HL-60 (cell line): ENCODE measurements at regions not wholly inside any gene's neighbourhood (a gene's known extent, or its start where the extent isn't known, plus 50 kb on each side); places are given as distances from the start of the nearest gene placed in this dataset.

Source experiments
- POLR2AphosphoS5 ChIP-seq: IDR thresholded peaks from 2 replicates; pipeline ENCODE4 v1.6.1; 2012; ENCODE audit warnings: low read depth
- TF ChIP-seq, protein P1 (sequence below): IDR thresholded peaks from one replicate; pipeline ENCODE4 v1.5.1; 2011; ENCODE audit warnings: low read length, control low read depth, inconsistent platforms; ENCODE audit not compliant: insufficient read depth
- TF ChIP-seq, protein P2 (sequence below): IDR thresholded peaks from 2 replicates; pipeline ENCODE4 v1.6.1; 2012; ENCODE audit warnings: low read depth; ENCODE audit not compliant: insufficient replicate concordance

- TF ChIP-seq, protein P1, sequence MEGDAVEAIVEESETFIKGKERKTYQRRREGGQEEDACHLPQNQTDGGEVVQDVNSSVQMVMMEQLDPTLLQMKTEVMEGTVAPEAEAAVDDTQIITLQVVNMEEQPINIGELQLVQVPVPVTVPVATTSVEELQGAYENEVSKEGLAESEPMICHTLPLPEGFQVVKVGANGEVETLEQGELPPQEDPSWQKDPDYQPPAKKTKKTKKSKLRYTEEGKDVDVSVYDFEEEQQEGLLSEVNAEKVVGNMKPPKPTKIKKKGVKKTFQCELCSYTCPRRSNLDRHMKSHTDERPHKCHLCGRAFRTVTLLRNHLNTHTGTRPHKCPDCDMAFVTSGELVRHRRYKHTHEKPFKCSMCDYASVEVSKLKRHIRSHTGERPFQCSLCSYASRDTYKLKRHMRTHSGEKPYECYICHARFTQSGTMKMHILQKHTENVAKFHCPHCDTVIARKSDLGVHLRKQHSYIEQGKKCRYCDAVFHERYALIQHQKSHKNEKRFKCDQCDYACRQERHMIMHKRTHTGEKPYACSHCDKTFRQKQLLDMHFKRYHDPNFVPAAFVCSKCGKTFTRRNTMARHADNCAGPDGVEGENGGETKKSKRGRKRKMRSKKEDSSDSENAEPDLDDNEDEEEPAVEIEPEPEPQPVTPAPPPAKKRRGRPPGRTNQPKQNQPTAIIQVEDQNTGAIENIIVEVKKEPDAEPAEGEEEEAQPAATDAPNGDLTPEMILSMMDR: no peak
- no peak for TF ChIP-seq POLR2AphosphoS5
- TF ChIP-seq, protein P2, sequence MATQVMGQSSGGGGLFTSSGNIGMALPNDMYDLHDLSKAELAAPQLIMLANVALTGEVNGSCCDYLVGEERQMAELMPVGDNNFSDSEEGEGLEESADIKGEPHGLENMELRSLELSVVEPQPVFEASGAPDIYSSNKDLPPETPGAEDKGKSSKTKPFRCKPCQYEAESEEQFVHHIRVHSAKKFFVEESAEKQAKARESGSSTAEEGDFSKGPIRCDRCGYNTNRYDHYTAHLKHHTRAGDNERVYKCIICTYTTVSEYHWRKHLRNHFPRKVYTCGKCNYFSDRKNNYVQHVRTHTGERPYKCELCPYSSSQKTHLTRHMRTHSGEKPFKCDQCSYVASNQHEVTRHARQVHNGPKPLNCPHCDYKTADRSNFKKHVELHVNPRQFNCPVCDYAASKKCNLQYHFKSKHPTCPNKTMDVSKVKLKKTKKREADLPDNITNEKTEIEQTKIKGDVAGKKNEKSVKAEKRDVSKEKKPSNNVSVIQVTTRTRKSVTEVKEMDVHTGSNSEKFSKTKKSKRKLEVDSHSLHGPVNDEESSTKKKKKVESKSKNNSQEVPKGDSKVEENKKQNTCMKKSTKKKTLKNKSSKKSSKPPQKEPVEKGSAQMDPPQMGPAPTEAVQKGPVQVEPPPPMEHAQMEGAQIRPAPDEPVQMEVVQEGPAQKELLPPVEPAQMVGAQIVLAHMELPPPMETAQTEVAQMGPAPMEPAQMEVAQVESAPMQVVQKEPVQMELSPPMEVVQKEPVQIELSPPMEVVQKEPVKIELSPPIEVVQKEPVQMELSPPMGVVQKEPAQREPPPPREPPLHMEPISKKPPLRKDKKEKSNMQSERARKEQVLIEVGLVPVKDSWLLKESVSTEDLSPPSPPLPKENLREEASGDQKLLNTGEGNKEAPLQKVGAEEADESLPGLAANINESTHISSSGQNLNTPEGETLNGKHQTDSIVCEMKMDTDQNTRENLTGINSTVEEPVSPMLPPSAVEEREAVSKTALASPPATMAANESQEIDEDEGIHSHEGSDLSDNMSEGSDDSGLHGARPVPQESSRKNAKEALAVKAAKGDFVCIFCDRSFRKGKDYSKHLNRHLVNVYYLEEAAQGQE: no peak
Observed at GRCh38 chr9:107832871-107833270, 343.3 kb upstream of the KLF4 start.
